Spleen (tissue), 7 donors: ENCODE measurements at regions not wholly inside any gene's neighbourhood (a gene's known extent, or its start where the extent isn't known, plus 50 kb on each side); places are given as distances from the start of the nearest gene placed in this dataset.

Source experiments
- CTCF ChIP-seq, 11 experiments: fragments of 200-600 bp in 7 of 11; fragments of 450-650 bp in 4 of 11; sonication (generic) in 4 of 11; IDR thresholded peaks in 8 of 11; conservative IDR thresholded peaks in 3 of 11; 1 replicate in 7 of 11; 2 replicates in 4 of 11; pipeline versions ENCODE4 v1.4.0 to v1.8.0; 2016 to 2021; ENCODE audit warnings: antibody characterized with exemption in 11 of 11, inconsistent platforms in 4 of 11, mild to moderate bottlenecking in 1 of 11
- POLR2A ChIP-seq, 3 donors: fragments of 450-650 bp; IDR thresholded peaks; one replicate each; pipeline ENCODE4 v1.5.1; 2017; ENCODE audit warnings: antibody characterized with exemption in 3 of 3, mild to moderate bottlenecking in 1 of 3
- donor health status: DM: no; HTN: no; CAD: no; lungs with moderate emphysema.
- donor health status: DM: no; HTN: no; CAD: no.
- donor health status: DM: no; HTN: no; CAD: no.

GRCh38 chr9:82673201-82673600 lies 389.7 kb downstream of the RASEF start:
- TF ChIP-seq CTCF (IDR thresholded peaks at IDR 0.05 in 8 of 11, conservative IDR thresholded peaks at IDR 0.05 in 3 of 11) (no peak), POLR2A (IDR thresholded peaks at IDR 0.05) (no peak)
